ENCODE measurements at regions not wholly inside any gene's neighbourhood (a gene's known extent, or its start where the extent isn't known, plus 50 kb on each side); places are given as distances from the start of the nearest gene placed in this dataset.

DNA sequence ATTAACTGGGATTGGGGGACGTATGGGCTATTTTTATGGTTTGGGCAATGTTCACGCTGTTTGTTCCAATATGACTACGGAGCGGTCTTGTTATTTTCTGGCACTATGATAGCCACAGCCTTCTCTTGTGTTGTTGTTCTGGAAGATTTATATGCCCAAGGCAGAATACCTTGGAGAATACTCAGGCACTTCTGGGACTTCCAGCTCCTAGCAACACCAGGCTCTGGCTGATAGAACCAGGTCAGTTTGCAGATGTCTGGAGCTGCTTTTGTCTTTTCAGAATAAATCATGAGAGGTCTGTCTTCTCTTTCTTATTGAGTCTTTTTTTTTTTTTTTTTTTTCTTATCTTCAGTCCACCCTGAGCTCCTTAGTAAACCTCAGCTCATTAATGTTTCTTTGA lies 262.5 kb downstream of the MED10 start:
- H3K4me3 ChIP-seq (ENCODE audit: low read depth, low read length), result no peak overlapping the region
- TF ChIP-seq, protein P1, sequence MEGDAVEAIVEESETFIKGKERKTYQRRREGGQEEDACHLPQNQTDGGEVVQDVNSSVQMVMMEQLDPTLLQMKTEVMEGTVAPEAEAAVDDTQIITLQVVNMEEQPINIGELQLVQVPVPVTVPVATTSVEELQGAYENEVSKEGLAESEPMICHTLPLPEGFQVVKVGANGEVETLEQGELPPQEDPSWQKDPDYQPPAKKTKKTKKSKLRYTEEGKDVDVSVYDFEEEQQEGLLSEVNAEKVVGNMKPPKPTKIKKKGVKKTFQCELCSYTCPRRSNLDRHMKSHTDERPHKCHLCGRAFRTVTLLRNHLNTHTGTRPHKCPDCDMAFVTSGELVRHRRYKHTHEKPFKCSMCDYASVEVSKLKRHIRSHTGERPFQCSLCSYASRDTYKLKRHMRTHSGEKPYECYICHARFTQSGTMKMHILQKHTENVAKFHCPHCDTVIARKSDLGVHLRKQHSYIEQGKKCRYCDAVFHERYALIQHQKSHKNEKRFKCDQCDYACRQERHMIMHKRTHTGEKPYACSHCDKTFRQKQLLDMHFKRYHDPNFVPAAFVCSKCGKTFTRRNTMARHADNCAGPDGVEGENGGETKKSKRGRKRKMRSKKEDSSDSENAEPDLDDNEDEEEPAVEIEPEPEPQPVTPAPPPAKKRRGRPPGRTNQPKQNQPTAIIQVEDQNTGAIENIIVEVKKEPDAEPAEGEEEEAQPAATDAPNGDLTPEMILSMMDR (IDR thresholded peaks at IDR 0.05; ENCODE audit: insufficient read depth, low read length), result no peak
- no peak for DNase-seq (ENCODE audit: low read depth)

- TF ChIP-seq, protein P1 (IDR thresholded peaks at IDR 0.05; ENCODE audit: insufficient read depth, low read length), result no peak
- no peak overlapping the region for H3K4me3 ChIP-seq (ENCODE audit: low read depth, low read length)
- DNase-seq (ENCODE audit: low read depth), result no peak
These were observed 265.8 kb downstream of the MED10 start for GRCh38 chr5:6112538-6112937.

DNA sequence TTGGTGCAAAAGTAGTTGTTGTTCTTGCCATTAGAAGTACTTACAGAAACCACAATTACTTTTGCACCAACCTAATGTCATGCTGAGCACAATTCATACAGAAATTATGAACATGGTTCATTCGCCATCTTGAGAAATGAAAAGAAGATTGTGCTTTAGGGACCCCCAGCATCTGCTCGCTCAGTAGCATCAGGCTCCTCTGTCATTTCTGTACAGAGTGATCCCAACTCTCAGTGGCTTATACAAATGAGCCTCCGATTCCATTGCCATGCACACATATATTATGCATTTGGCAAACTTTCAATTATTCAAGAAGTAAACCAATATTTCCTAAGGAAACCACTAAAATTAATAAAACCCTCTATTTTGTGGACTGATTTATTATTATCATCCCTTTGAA lies 266.2 kb downstream of the MED10 start:
- DNase-seq (ENCODE audit: low read depth), result no peak
- TF ChIP-seq, protein P1 (IDR thresholded peaks at IDR 0.05; ENCODE audit: insufficient read depth, low read length), result no peak
- H3K4me3 ChIP-seq (ENCODE audit: low read depth, low read length), result no peak overlapping the region

DNA sequence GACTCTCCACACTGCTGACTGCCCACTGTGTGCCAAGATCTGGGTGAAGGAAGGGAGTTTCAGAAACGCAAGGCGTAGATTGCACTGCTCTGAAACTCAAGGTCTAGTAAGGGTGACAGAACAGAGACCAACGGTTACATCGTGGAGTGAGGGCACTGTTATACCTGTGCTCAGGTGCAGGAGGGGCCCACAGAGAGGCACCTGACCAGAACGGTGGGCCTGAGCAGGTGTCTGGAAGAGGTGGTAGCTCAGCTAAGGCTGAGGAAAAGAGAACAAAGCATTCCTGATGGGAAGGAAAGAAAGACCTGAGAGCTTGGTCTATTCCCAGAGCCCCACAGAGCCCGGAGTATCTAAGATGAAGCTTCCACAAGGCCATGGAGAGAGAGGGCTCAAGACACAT lies 267.2 kb downstream of the MED10 start:
- no peak for DNase-seq (ENCODE audit: low read depth)

DNA sequence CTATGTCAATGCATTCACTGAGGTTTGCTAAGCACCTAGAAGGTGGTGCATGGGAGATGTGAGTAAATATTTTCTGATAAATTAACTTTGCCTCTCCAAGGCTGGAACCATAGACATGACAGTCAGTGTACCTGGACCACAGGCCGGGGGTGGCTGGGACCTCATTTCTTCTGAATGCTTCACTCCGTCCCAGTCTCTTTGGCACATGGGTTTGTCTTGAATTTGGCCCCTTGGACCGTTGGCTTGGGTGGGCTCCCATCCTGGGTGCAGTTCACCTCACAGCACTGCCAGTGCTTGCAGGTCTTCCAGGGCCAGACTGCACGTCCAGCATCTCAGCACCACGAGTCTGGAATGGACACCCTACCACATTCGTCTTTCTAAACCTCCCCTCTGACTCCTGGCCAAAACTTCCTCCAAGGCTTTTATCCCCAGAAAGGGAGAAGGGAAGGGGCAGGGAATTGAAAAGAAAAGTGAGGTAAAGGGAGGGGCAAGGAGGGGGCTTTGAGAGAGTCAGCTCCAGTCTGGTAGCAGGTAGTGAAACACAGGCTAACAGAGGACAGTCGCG lies 267.8 kb downstream of the MED10 start:
- no peak for DNase-seq (ENCODE audit: low read depth)
- TF ChIP-seq, protein P1 (IDR thresholded peaks at IDR 0.05; ENCODE audit: insufficient read depth, low read length), result no peak
- H3K4me3 ChIP-seq (ENCODE audit: low read depth, low read length), result no peak overlapping the region

More for the DNA sequence above, 267.2 kb downstream of the MED10 start:
- TF ChIP-seq, protein P1 (IDR thresholded peaks at IDR 0.05; ENCODE audit: insufficient read depth, low read length), result no peak
- H3K4me3 ChIP-seq (ENCODE audit: low read depth, low read length), result no peak overlapping the region

GRCh38 chr5:6108981-6109825 lies 269.1 kb downstream of the MED10 start:
- TF ChIP-seq, protein P1 (IDR thresholded peaks at IDR 0.05; ENCODE audit: insufficient read depth, low read length), result no peak
- no peak for DNase-seq (ENCODE audit: low read depth)

More at GRCh38 chr5:6108981-6109825, 269.1 kb downstream of the MED10 start:
- H3K4me3 ChIP-seq (ENCODE audit: low read depth, low read length), result no peak overlapping the region
